ENCODE measurements at regions not wholly inside any gene's neighbourhood (a gene's known extent, or its start where the extent isn't known, plus 50 kb on each side); places are given as distances from the start of the nearest gene placed in this dataset.

DNA sequence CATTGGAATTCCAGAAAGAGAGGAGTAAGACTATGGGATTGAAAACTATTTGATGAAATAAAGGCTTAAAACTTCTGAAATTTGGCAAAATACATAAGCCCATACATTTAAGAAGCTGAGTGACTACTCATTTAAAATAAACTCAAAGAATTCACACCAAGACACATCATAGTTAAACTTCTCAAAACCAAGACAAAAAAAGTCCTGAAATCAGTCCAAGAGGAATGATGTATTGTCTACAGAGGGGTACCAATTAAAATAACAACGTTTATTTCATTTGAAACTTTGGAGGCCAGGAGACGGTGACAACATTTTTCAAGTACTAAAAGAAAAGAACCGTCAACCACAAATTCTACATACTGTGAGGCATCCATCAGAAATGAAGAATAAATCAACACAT, 841.4 kb upstream of the MAP3K7 start:
- H3K27me3 ChIP-seq (ENCODE audit: control insufficient read depth, insufficient read depth): no peaks in the 10 kb centered on the region
- intact Hi-C loops (cut with DNase I): no loop called here
- H3K27ac ChIP-seq (ENCODE audit: low read length): no peak overlapping the region
- WGBS: 63% methylated on average over 3 of the region's 3 CpGs
- no peaks in the 10 kb centered on the region for H3K9me3 ChIP-seq (ENCODE audit: control insufficient read depth, low read length)
- no peak for ATAC-seq
- no peaks in the 10 kb centered on the region for H3K4me1 ChIP-seq (ENCODE audit: control insufficient read depth, insufficient read depth, low read length)
- no peak overlapping the region for H3K4me3 ChIP-seq (ENCODE audit: low read length)
- no peak for DNase-seq

DNA sequence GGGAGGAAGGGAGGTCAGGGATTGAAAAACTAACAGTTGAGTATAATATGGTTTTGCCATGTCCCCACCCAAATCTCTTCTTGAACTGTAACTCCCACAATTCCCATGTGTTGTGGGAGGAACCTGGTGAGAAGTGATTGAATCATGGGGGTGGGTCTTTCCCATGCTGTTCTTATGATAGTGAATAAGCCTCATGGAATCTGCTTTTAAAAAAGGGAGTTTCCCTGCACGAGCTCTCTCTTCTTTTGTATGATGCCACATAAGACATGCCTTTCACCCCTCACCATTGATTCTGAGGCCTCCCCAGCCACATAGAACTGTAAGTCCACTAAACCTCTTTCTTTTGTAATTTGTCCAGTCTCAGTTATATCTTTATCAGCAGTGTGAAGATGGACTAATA, 833.4 kb upstream of the MAP3K7 start:
- Histone ChIP-seq H3K4me1 (ENCODE audit: control insufficient read depth, insufficient read depth, low read length) (no peaks in the 10 kb centered on the region), H3K27me3 (ENCODE audit: control insufficient read depth, insufficient read depth) (no peaks in the 10 kb centered on the region), H3K9me3 (ENCODE audit: control insufficient read depth, low read length) (no peaks in the 10 kb centered on the region), H3K27ac (ENCODE audit: low read length) (no peak overlapping the region), H3K4me3 (ENCODE audit: low read length) (no peak overlapping the region)
- DNase-seq: no peak
- intact Hi-C loops (cut with DNase I): no loop called here
- ATAC-seq: no peak
- 56% methylated on average over 1 of the region's 1 CpG for WGBS

DNA sequence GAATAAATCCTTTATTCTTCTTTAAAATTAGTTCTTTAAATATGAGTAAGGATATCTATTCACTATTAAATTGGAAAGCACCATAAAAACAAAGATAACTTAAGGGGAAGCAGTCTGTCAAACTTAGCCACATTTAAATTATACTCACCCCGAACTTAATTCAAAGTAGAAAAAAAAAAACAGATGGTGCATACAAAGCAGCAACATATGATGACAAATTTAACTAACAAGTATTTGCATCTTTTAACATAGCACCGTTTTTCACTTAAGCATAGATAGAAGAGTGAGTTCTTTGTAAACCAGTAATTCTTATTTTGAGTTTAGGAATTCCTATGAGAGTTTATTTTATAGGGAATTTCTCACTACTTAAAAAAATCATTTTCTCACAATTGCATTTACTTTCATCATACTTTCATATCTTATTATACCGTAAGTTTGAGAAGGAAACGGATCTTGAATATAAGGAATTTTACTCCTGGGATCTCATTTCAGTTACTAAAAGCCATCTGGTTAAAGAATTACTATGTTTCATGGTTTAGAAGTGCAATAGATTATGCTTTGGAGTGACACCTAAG, 828.2 kb upstream of the MAP3K7 start:
- H3K4me3 ChIP-seq (ENCODE audit: low read length): no peak overlapping the region
- no peaks in the 10 kb centered on the region for H3K27me3 ChIP-seq (ENCODE audit: control insufficient read depth, insufficient read depth)
- H3K4me1 ChIP-seq (ENCODE audit: control insufficient read depth, insufficient read depth, low read length): no peaks in the 10 kb centered on the region
- no peak overlapping the region for H3K27ac ChIP-seq (ENCODE audit: low read length)
- ATAC-seq (no peak), DNase-seq (no peak)
- no peaks in the 10 kb centered on the region for H3K9me3 ChIP-seq (ENCODE audit: control insufficient read depth, low read length)
- intact Hi-C loops (cut with DNase I): no loop called here
- 51% methylated on average over 4 of the region's 4 CpGs for WGBS

DNA sequence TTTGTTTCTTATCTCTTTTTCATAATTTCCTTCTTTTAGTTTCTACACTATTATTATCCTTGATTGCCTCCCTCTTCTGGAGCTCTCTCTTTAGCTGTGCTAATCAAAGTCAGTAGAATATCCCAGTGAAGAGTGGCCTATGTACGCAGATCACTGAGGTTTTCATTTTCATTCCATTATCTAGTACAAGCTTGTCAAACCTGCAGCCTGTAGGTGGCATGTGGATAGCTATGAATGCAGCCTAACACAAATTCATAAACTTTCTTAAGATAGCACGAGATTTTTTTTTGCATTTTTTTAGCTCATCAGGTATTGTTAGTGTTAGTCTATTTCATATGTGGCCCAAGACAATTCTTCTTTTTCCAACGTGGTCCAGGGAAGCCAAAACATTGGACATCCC, 825.7 kb upstream of the MAP3K7 start:
- DNase-seq: no peak

DNA sequence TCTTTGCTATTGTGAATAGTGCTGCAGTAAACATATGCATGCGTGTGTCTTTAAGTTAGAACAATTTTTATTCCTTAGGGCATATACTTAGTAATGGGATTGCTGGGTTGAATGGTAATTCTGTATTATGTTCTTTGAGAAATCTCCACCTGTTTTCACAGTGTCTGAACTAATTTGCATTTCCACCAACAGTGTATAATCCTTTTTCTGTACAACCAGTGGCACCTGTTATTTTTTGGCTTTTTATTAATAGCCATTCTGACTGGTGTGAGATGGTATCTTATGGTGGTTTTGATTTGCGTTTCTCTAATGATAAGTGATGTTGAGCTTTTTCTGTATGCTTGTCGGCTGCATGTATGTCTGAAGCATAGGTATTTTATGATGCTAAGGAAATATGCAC, 820.8 kb upstream of the MAP3K7 start:
- H3K27ac ChIP-seq (ENCODE audit: low read length): no peak overlapping the region
- H3K9me3 ChIP-seq (ENCODE audit: control insufficient read depth, low read length): no peaks in the 10 kb centered on the region
- intact Hi-C loops (cut with DNase I): no loop called here
- ATAC-seq (no peak), DNase-seq (no peak)
- H3K4me3 ChIP-seq (ENCODE audit: low read length): no peak overlapping the region
- WGBS: 82% methylated on average over 3 of the region's 3 CpGs
- H3K4me1 ChIP-seq (ENCODE audit: control insufficient read depth, insufficient read depth, low read length): no peaks in the 10 kb centered on the region
- no peaks in the 10 kb centered on the region for H3K27me3 ChIP-seq (ENCODE audit: control insufficient read depth, insufficient read depth)

More for the DNA sequence above, 825.7 kb upstream of the MAP3K7 start:
- Histone ChIP-seq H3K4me1 (ENCODE audit: control insufficient read depth, insufficient read depth, low read length) (no peaks in the 10 kb centered on the region), H3K27me3 (ENCODE audit: control insufficient read depth, insufficient read depth) (no peaks in the 10 kb centered on the region), H3K9me3 (ENCODE audit: control insufficient read depth, low read length) (no peaks in the 10 kb centered on the region), H3K4me3 (ENCODE audit: low read length) (no peak overlapping the region), H3K27ac (ENCODE audit: low read length) (no peak overlapping the region)
- intact Hi-C loops (cut with DNase I): no loop called here
- ATAC-seq: no peak
- WGBS: 75% methylated on average over 3 of the region's 3 CpGs

DNA sequence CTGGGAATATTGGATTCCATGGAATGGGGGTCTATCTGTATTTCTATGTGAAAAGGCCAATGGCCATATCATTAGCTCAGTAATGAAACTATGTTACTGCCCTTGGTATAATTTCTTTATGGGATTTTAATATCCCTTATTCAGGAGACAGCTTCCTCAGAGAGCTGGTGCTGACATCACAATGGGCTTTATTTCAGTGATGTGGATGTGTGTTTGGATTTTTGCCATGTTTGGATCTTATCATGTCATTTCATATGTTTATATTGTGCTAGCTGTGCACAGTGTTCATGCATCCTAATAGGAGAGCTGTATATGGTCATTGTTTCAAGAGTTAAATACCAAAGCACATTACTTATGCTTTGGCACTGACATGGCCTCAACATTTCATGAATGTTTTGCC, 806.1 kb upstream of the MAP3K7 start:
- DNase-seq (no peak), ATAC-seq (no peak)
- Histone ChIP-seq H3K27ac (ENCODE audit: low read length) (no peak overlapping the region), H3K9me3 (ENCODE audit: control insufficient read depth, low read length) (no peaks in the 10 kb centered on the region), H3K4me1 (ENCODE audit: control insufficient read depth, insufficient read depth, low read length) (no peaks in the 10 kb centered on the region), H3K4me3 (ENCODE audit: low read length) (no peak overlapping the region), H3K27me3 (ENCODE audit: control insufficient read depth, insufficient read depth) (no peaks in the 10 kb centered on the region)
- intact Hi-C loops (cut with DNase I): no loop called here

DNA sequence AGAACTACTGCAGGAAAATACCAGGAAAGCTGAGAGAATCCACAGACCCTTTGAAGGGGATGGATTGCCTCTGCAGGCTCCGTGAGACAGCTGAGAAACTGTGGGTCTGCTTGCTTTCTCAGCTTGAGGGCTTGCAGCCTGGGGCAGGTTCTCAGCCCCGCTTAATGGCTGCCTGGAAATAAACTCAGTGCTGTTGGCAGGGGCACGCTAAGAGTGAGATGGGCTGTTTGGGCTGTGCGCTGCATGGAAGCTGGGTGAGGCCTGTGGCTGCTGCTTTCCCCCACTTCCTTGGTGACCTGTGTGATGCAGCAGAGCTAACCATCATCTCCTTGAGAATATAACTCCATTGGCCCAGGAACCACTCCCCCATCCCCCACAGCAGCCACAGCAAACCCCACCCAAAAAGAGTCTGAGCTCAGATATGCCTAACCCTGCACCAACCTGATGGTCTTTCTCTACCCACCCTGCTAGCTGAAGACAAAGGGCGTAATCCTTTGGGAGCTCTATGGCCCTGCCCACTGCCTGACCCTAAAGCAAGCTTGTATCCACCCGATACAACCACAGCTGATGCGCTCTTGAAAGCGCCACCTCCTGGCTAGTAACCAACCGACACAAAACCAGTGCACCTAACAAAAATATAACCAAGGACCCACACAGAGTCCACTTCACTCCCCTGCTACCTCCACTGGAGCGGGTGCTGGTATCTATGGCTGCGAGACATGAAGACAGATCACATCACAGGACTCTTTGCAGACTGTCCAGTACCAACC, 800.6 kb upstream of the MAP3K7 start:
- no peaks in the 10 kb centered on the region for H3K27me3 ChIP-seq (ENCODE audit: control insufficient read depth, insufficient read depth)
- H3K4me1 ChIP-seq (ENCODE audit: control insufficient read depth, insufficient read depth, low read length): no peaks in the 10 kb centered on the region
- no peaks in the 10 kb centered on the region for H3K9me3 ChIP-seq (ENCODE audit: control insufficient read depth, low read length)
- WGBS: 74% methylated on average over 11 of the region's 11 CpGs
- intact Hi-C loops (cut with DNase I): no loop called here
- DNase-seq: no peak
- ATAC-seq: no peak
- no peak overlapping the region for H3K4me3 ChIP-seq (ENCODE audit: low read length)
- H3K27ac ChIP-seq (ENCODE audit: low read length): no peak overlapping the region

DNA sequence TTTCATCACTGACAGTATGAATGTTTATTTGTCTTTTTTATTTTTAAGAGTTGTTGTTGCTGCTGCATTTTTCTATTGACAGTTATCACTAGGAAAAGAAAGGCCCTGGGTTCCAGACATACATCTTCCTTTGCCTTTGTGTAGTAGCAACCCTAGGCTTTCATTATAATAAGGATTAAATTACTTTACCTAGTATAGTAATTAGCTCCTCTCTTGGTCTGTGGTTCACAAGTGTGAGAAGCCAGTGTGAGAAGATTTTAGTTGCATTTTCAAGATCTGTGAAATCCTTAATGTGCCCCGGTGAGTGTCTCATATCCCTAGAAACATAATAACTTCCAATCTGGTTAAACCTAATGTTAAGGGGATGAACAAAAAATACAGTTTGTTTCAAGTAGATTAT, 799.3 kb upstream of the MAP3K7 start:
- WGBS: 97% methylated on average over 1 of the region's 1 CpG
- H3K4me3 ChIP-seq (ENCODE audit: low read length): no peak overlapping the region

DNA sequence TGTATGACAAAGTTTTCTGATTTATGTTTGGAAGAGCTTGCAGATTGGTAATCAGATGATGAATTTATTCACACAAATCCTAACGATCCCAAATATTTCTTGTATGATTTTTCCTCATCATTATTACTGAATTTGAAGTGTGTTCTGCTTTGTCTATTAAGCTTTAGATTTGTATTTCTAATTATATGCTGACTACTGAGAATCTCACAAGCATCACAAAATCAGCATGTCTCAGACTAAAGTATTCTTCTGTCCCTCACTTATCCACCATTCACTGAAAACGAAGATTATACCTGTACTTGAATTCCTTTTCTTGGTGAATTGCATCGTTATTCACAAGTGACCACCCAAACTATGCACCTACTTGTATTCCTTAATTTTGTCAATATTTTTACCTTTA, 796.3 kb upstream of the MAP3K7 start:
- DNase-seq: no peak
- no peak for ATAC-seq
- Histone ChIP-seq H3K9me3 (ENCODE audit: control insufficient read depth, low read length) (no peaks in the 10 kb centered on the region), H3K27ac (ENCODE audit: low read length) (no peak overlapping the region), H3K4me3 (ENCODE audit: low read length) (no peak overlapping the region), H3K27me3 (ENCODE audit: control insufficient read depth, insufficient read depth) (no peaks in the 10 kb centered on the region), H3K4me1 (ENCODE audit: control insufficient read depth, insufficient read depth, low read length) (no peaks in the 10 kb centered on the region)
- intact Hi-C loops (cut with DNase I): no loop called here
- WGBS: 68% methylated on average over 3 of the region's 3 CpGs

More for the DNA sequence above, 799.3 kb upstream of the MAP3K7 start:
- H3K27me3 ChIP-seq (ENCODE audit: control insufficient read depth, insufficient read depth): no peaks in the 10 kb centered on the region
- intact Hi-C loops (cut with DNase I): no loop called here
- no peaks in the 10 kb centered on the region for H3K9me3 ChIP-seq (ENCODE audit: control insufficient read depth, low read length)
- no peak overlapping the region for H3K27ac ChIP-seq (ENCODE audit: low read length)
- H3K4me1 ChIP-seq (ENCODE audit: control insufficient read depth, insufficient read depth, low read length): no peaks in the 10 kb centered on the region
- ATAC-seq: no peak
- no peak for DNase-seq

DNA sequence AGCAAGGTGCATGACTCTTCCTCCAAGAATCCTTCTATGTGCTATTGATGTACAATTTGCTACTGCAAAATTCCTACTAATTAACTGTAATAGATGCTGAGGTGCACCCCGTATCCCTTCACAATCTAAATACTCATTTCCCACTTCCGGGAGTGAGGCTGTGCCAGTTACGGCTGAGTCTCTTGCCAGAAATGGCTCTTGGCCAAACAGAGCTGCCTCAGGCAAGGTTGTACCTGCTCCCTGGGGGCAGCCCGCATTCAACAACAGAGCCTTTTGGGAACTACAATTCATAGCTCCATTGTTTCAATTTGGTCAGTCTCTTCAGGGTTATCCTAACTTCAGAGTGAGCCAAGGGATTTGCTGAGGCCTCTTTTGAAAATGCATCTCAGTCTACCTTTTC, 789.8 kb upstream of the MAP3K7 start:
- WGBS: 62% methylated on average over 4 of the region's 4 CpGs
- intact Hi-C loops (cut with DNase I): no loop called here
- Histone ChIP-seq H3K4me3 (ENCODE audit: low read length) (no peak overlapping the region), H3K27ac (ENCODE audit: low read length) (no peak overlapping the region), H3K9me3 (ENCODE audit: control insufficient read depth, low read length) (no peaks in the 10 kb centered on the region), H3K27me3 (ENCODE audit: control insufficient read depth, insufficient read depth) (no peaks in the 10 kb centered on the region), H3K4me1 (ENCODE audit: control insufficient read depth, insufficient read depth, low read length) (no peaks in the 10 kb centered on the region)
- no peak for DNase-seq
- ATAC-seq: no peak

DNA sequence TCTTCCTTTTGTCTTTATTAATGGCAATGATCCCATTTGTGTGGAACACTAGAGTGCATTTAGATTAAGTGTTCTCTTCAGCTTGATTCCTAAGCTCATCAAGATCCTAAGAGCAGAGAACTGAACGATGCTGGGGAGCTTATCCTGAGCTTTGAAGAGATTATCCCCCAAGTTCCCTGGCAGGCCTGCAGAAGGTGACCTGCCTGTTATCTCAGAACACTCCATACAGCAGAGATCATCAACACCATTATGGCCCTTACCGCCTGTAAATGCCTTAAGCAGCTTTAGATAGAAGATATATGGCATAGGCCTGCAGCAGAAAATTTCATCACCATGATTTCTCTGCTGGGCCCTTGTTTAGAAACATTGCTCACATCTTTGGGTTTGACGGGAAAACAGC, 779.9 kb upstream of the MAP3K7 start:
- H3K9me3 ChIP-seq (ENCODE audit: control insufficient read depth, low read length): no peaks in the 10 kb centered on the region
- ATAC-seq (no peak), DNase-seq (no peak)
- H3K27ac ChIP-seq (ENCODE audit: low read length): no peak overlapping the region
- 54% methylated on average over 3 of the region's 3 CpGs for WGBS
- no peak overlapping the region for H3K4me3 ChIP-seq (ENCODE audit: low read length)
- intact Hi-C loops (cut with DNase I): no loop called here
- no peaks in the 10 kb centered on the region for H3K4me1 ChIP-seq (ENCODE audit: control insufficient read depth, insufficient read depth, low read length)
- H3K27me3 ChIP-seq (ENCODE audit: control insufficient read depth, insufficient read depth): no peaks in the 10 kb centered on the region

DNA sequence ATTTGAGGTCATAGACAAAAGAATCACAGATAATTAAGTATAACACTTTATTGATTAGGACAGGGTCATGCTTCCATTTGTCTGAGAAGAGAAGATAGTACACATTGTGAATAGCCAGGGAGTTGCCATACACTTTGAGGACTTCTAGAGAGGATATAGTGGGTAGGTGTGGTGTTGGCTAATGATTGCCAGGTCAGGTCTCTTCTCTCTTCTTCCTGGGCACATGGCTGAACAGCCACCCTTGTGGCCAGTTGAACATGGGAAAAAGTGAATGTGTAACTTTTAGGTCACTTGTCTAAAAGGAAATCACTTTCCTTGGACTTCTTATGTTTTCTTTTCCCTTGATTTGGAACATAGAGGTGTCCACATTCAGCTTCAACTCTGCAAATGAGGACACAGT, 772.1 kb upstream of the MAP3K7 start:
- no peak overlapping the region for H3K27ac ChIP-seq (ENCODE audit: low read length)

More for the DNA sequence above, 772.1 kb upstream of the MAP3K7 start:
- intact Hi-C loops (cut with DNase I): no loop called here
- no peak overlapping the region for H3K4me3 ChIP-seq (ENCODE audit: low read length)
- H3K27me3 ChIP-seq (ENCODE audit: control insufficient read depth, insufficient read depth): no peaks in the 10 kb centered on the region
- H3K4me1 ChIP-seq (ENCODE audit: control insufficient read depth, insufficient read depth, low read length): no peaks in the 10 kb centered on the region
- no peak for ATAC-seq
- no peaks in the 10 kb centered on the region for H3K9me3 ChIP-seq (ENCODE audit: control insufficient read depth, low read length)
- DNase-seq: no peak
